ENCODE measurements at regions not wholly inside any gene's neighbourhood (a gene's known extent, or its start where the extent isn't known, plus 50 kb on each side); places are given as distances from the start of the nearest gene placed in this dataset.

DNA sequence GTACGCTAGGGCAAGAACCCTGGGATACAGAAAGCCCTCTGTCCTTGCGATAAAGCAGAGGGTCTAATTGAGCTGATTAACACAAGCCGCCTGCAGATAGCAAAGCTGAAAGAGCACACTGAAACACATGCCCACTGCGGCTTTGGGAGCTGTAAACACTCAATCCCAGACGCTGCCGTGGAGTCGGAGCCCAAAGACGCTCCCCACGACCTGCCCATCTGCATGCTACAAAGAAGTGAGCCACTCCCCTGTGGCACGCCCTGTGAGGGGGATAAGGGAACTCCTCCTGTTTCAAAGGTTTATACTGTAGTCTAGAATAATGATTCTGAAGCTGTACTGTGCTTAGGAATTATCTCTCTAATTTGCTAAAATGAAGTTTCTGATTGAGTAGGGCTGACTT, 985.6 kb upstream of the GHITM start:
- Histone ChIP-seq H3K9me2 (ENCODE audit: insufficient read depth) (no peaks in the 10 kb centered on the region), H3K4me1 (replicated peaks; ENCODE audit: insufficient read depth) (no peaks in the 10 kb centered on the region), H3K27ac (no peak overlapping the region), H4K20me1 (ENCODE audit: insufficient read depth) (no peaks in the 10 kb centered on the region), H3K4me2 (no peak overlapping the region), H3K79me2 (ENCODE audit: low read depth) (no peaks in the 10 kb centered on the region), H3K36me3 (ENCODE audit: low read depth) (no peaks in the 10 kb centered on the region), H2AFZ (no peak overlapping the region), H3F3A (ENCODE audit: insufficient read depth, low read depth) (no peaks in the 10 kb centered on the region), H3K27me3 (ENCODE audit: insufficient read depth, low read depth) (peaks cover 5% of the 10 kb centered on the region; the same call in 1 of the 2 replicates), H3K4me3 (no peak overlapping the region), H3K9me3 (ENCODE audit: insufficient read depth, low read depth) (no peaks in the 10 kb centered on the region)
- DNase-seq, result no peak
- BruUV-seq (replicated peaks), result no TSS peak
- CTCF ChIA-PET, result no interaction called here
- TF ChIP-seq CTCF (conservative IDR thresholded peaks at IDR 0.05), result no peak
- TF ChIP-seq EZH2 (IDR thresholded peaks at IDR 0.05; ENCODE audit: low read depth), result no peak
- intact Hi-C loops (cut with micrococcal nuclease; ENCODE audit: unreplicated experiment), result no loop called here
- POLR2A ChIA-PET (ENCODE audit: unreplicated experiment), result no interaction called here

- Histone ChIP-seq H3K27me3 (ENCODE audit: insufficient read depth, low read depth) (no peaks in the 10 kb centered on the region), H4K20me1 (ENCODE audit: insufficient read depth) (no peaks in the 10 kb centered on the region), H3K4me2 (no peak overlapping the region), H3K27ac (no peak overlapping the region), H3K4me3 (no peak overlapping the region), H3F3A (ENCODE audit: insufficient read depth, low read depth) (no peaks in the 10 kb centered on the region), H3K9me3 (ENCODE audit: insufficient read depth, low read depth) (no peaks in the 10 kb centered on the region), H3K79me2 (ENCODE audit: low read depth) (no peaks in the 10 kb centered on the region), H3K9me2 (ENCODE audit: insufficient read depth) (0 out of 2 replicates have a peak, but pooled peaks cover 4% of the 10 kb centered on the region), H2AFZ (no peak overlapping the region), H3K36me3 (ENCODE audit: low read depth) (no peaks in the 10 kb centered on the region), H3K4me1 (replicated peaks; ENCODE audit: insufficient read depth) (no peaks in the 10 kb centered on the region)
- intact Hi-C loops (cut with micrococcal nuclease; ENCODE audit: unreplicated experiment), result no loop called here
- no TSS peak for BruUV-seq (replicated peaks)
- TF ChIP-seq EZH2 (IDR thresholded peaks at IDR 0.05; ENCODE audit: low read depth), result no peak
- no peak for TF ChIP-seq CTCF (conservative IDR thresholded peaks at IDR 0.05)
- ChIA-PET CTCF (no interaction called here), POLR2A (ENCODE audit: unreplicated experiment) (no interaction called here)
- DNase-seq, result no peak
Observed at GRCh38 chr10:83164156-83164555, 975.2 kb upstream of the GHITM start.

DNA sequence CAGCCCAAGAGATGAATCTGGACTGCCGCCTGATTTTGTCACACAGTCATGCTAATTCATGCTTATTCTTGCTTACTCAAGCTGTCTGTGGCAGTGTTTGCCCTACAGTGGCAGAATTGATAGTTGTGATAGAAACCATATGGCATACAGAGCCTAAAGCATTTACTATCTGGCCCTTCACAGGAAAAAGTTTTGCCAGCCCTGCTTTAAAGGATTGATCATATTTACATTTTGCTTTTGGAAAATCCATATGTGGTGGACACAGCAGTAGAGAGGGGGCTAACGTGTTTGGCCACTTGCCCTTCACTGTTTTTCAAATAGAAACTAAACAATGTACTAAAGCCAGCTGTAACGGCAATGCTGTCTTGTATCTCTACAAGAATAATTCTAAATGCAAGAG, 974.0 kb upstream of the GHITM start:
- TF ChIP-seq EZH2 (IDR thresholded peaks at IDR 0.05; ENCODE audit: low read depth), result no peak
- TF ChIP-seq CTCF (conservative IDR thresholded peaks at IDR 0.05), result no peak
- ChIA-PET CTCF (no interaction called here), POLR2A (ENCODE audit: unreplicated experiment) (no interaction called here)
- H3K4me1 ChIP-seq (replicated peaks; ENCODE audit: insufficient read depth), result no peaks in the 10 kb centered on the region
- no peak overlapping the region for H3K4me3 ChIP-seq
- no peak overlapping the region for H3K4me2 ChIP-seq
- H3K36me3 ChIP-seq (ENCODE audit: low read depth), result no peaks in the 10 kb centered on the region
- intact Hi-C loops (cut with micrococcal nuclease; ENCODE audit: unreplicated experiment), result no loop called here
- no peaks in the 10 kb centered on the region for H3K9me3 ChIP-seq (ENCODE audit: insufficient read depth, low read depth)
- BruUV-seq (replicated peaks), result no TSS peak
- H3K79me2 ChIP-seq (ENCODE audit: low read depth), result no peaks in the 10 kb centered on the region
- 0 out of 2 replicates have a peak, but pooled peaks cover 4% of the 10 kb centered on the region for H3K9me2 ChIP-seq (ENCODE audit: insufficient read depth)
- DNase-seq, result no peak
- no peaks in the 10 kb centered on the region for H3K27me3 ChIP-seq (ENCODE audit: insufficient read depth, low read depth)
- no peaks in the 10 kb centered on the region for H4K20me1 ChIP-seq (ENCODE audit: insufficient read depth)
- H3F3A ChIP-seq (ENCODE audit: insufficient read depth, low read depth), result no peaks in the 10 kb centered on the region
- H2AFZ ChIP-seq, result 0 out of 2 replicates have a peak overlapping the region, but pooled peaks have one; percentile 30
- H3K27ac ChIP-seq, result no peak overlapping the region
